ENCODE measurements at regions not wholly inside any gene's neighbourhood (a gene's known extent, or its start where the extent isn't known, plus 50 kb on each side); places are given as distances from the start of the nearest gene placed in this dataset.
"Not testable (repeated sequence)": the region's sequence is repeated elsewhere in the genome, so short reads cannot be mapped to it uniquely, and the experiment has no call there.

GRCh38 chr14:88929656-88930436 lies 105.4 kb downstream of the TTC8 start:
- FAIRE-seq: no peak

GRCh38 chr14:88931321-88932110 lies 107.1 kb downstream of the TTC8 start:
- no peak for FAIRE-seq

- FAIRE-seq: no peak
Measured at GRCh38 chr14:88933191-88933590, 108.7 kb downstream of the TTC8 start.

GRCh38 chr14:88934351-88934806 lies 109.9 kb downstream of the TTC8 start:
- no peak for FAIRE-seq

- no peak for FAIRE-seq
Measured at GRCh38 chr14:88935083-88935482, 110.6 kb downstream of the TTC8 start.

- FAIRE-seq: no peak
Measured at GRCh38 chr14:88937706-88938105, 113.3 kb downstream of the TTC8 start.

- no peak for FAIRE-seq
Measured at GRCh38 chr14:88940671-88941070, 116.2 kb downstream of the TTC8 start.

GRCh38 chr14:88941414-88941813 lies 117.0 kb downstream of the TTC8 start:
- no peak for FAIRE-seq

GRCh38 chr14:88947646-88948598 lies 123.5 kb downstream of the TTC8 start:
- FAIRE-seq: no peak

GRCh38 chr14:88950069-88950468 lies 125.6 kb downstream of the TTC8 start:
- FAIRE-seq: no peak

GRCh38 chr14:88951370-88951769 lies 126.9 kb downstream of the TTC8 start:
- FAIRE-seq: no peak

GRCh38 chr14:88952901-88953300 lies 128.4 kb downstream of the TTC8 start:
- FAIRE-seq: no peak

GRCh38 chr14:88955455-88955854 lies 131.0 kb downstream of the TTC8 start:
- FAIRE-seq: no peak

- no peak for FAIRE-seq
Measured at GRCh38 chr14:88960496-88960895, 136.0 kb downstream of the TTC8 start.

GRCh38 chr14:88961214-88961613 lies 136.8 kb downstream of the TTC8 start:
- FAIRE-seq: no peak

- no peak for FAIRE-seq
Measured at GRCh38 chr14:88962356-88962755, 137.9 kb downstream of the TTC8 start.

GRCh38 chr14:88967299-88967698 lies 142.8 kb downstream of the TTC8 start:
- no peak for FAIRE-seq

- FAIRE-seq: no peak
Measured at GRCh38 chr14:88975043-88975830, 150.8 kb downstream of the TTC8 start.

- FAIRE-seq: no peak
Measured at GRCh38 chr14:88975926-88976325, 151.5 kb downstream of the TTC8 start.

GRCh38 chr14:88980907-88981306 lies 156.5 kb downstream of the TTC8 start:
- FAIRE-seq: not testable (repeated sequence)

GRCh38 chr14:88981948-88982347 lies 157.5 kb downstream of the TTC8 start:
- FAIRE-seq: no peak

- FAIRE-seq: no peak
Measured at GRCh38 chr14:88983755-88984154, 159.3 kb downstream of the TTC8 start.

All from islet of Langerhans (tissue), 1 donor.